Skin epidermis (tissue), 12 donors: ENCODE measurements at regions not wholly inside any gene's neighbourhood (a gene's known extent, or its start where the extent isn't known, plus 50 kb on each side); places are given as distances from the start of the nearest gene placed in this dataset.

Experiments used
- H3K27ac ChIP-seq, 21 experiments: fragments of 200-600 bp; sonication (generic) in 11 of 21; one replicate each; pipeline ENCODE4 v1.5.0; 2020; ENCODE audit warnings: mild to moderate bottlenecking in 3 of 21, inconsistent platforms in 2 of 21, moderate library complexity in 2 of 21
- H3K4me3 ChIP-seq, 7 experiments: fragments of 200-600 bp; sonication (generic) in 2 of 7; one replicate each; pipeline ENCODE4 v1.5.0; 2020; ENCODE audit warnings: inconsistent platforms in 2 of 7, mild to moderate bottlenecking in 2 of 7, moderate library complexity in 1 of 7

DNA sequence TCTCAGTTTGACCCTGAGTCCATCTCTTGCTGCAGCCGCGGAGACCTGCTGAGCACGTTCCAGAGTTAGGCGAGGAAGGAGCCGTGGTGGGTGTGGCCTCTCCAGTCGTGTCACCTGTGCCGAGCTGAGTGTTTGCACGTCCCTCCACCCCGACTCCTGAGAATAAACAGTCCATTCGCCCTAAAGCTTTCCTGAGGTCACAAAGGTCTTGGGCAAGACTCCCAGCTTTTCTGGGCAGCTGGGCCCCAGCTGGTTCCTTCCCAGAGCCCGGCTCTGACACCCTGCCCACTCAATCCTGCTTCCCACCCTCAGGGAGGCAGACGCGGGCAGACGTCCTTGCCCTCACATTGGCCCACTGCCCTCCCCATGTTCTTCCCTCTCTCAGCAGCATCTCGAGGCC, 142.2 kb downstream of the KCTD15 start:
- H3K4me3 ChIP-seq, result no peak overlapping the region
- H3K27ac ChIP-seq, result no peak overlapping the region

DNA sequence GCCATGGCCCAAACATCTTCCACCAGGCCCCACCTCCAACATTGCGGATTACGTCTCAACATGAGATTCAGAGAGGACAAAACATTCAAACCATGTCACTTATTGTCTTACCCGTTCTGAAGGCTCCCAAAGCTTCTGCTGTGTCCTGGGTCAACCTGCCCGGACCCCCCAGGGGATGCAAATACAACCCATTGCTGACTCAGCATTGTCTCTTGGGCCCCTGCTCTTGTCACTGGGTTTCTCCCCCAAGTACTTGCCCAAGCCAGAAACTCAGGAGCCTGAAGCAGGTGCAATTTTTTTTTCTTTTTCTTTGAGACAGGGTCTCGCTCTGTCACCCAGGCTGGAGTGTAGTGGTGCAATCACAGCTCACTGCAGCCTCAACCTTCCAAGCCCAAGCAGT, 144.5 kb downstream of the KCTD15 start:
- Histone ChIP-seq H3K4me3 (no peak overlapping the region), H3K27ac (no peak overlapping the region)

DNA sequence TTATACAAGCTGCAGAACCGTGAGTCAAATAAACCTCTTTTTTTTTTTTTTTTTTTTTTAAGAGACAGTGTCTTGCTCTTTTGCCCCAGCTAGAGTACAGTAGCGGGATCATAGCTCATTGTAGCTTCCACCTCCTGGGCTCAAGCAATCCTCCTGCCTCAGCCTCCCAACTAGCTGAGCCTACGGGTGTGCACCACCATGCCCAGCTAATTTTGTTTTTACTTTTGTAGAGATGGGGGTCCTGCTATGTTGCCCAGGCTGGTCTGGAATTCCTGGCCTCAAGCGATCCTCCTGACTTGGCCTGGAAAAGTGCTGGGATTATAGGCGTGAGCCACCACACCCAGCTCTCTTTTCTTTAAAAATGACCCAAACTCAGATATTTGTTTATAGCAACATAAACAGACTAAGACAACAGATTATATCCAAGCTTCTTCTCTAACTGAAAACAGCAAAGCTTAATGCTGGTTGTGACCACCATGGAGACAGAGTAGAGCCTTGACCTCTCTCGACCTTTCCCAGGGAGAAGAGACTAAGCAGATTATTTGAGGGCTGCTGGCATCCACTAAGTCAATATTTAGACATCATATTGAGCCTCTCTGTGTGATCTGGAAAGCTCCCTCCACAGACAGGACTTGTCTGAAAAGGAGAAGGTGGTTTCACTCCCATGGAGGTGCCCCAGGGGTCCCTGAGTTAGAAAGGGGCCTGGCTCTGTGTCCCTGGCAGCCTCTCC, 150.0 kb downstream of the KCTD15 start:
- Histone ChIP-seq H3K27ac (no peak overlapping the region), H3K4me3 (no peak overlapping the region)

DNA sequence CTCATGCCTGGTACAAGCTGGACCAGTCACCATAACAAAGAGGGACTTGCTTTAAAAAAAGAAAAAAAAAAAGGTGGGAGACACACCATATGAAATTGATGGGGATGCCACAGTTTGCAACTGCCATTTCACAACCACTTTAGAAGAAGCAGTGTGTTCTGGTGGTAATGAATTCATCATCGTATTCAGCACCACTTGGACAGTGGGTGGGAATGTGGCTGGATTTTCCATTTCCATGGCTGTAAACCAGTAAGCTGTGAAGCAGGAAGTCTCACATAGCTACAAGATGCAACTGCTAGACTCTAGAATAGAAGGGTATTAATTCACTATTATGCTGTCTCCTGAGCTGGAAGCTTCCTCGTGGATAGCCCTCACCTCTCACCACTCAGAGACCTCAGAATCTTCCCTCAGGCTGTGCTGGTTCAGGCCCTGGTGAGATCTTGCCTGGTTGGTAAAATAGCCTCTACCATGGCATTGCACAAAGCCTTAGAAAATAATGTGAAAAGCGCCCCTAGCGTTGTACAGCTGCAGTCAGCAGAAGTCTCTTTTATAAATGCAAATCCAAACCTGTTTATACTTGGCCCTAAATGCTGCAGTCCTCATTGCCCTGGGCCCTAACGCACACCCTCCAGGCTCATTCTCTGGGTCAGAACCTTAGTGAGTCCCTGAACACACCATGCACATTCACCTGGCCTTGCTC, 150.7 kb downstream of the KCTD15 start:
- no peak overlapping the region for H3K4me3 ChIP-seq
- H3K27ac ChIP-seq, result no peak overlapping the region

DNA sequence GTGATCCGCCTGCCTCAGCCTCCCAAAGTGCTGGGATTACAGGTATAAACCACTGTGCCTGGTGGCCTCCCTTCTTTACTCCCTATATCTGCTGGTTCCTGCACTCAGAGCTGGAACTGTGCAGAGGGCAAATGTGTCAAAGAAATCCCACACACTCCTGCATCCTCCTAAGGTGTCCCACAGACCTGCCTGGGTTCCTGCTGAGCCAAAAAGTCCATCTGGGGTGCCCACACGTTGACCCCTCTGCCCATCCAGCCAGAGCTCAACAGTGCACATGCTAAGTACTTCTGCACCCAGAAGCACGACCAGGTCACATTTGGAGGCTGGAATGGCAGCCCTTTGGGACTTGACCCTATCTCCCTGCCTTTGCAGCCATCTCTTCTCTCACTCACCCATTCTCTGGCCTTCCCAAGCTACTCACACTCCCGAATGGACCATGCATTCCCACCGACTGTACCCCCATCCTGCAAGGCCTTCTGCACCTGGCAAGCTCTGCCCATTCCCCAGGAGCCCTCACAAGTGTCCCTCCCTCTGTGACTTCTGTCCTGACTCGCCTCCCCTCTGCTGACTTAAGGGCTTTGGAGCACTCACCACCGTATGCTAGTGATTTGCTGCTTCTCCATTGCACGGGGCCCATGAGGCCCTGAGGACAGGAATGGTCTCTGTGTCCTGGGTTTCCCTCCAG, 152.1 kb downstream of the KCTD15 start:
- Histone ChIP-seq H3K27ac (no peak overlapping the region), H3K4me3 (no peak overlapping the region)

DNA sequence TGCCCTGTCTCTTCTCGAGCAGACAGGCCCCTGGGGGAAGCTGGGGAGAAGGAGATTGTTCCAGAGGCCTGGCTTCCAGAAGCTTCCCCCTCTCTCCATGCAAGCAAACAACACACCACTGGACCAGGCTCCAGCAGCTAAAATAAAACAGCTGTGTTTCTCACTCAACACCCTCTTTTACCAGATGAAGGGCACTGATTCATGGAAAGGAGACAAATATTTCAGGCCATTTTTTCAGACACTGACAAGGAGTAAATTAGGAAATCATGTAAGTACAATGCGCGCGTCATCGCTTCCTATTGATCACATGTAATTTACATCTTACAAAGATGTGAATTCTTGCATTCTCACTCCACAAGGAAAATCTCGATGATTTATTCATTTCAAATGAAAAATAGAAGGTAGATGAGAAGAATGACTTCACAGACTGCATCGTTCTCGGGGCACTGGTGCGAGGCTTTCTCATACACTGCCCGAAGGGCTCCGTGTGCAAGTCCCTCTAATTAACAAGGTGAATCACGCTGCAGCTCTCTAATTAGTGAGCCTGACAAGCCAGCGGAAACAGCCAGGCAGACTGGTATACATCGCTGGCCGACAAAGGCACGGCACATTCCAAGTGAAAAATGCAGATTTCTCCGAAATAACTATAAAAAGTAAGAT, 153.6 kb downstream of the KCTD15 start:
- Histone ChIP-seq H3K27ac (no peak overlapping the region), H3K4me3 (no peak overlapping the region)

DNA sequence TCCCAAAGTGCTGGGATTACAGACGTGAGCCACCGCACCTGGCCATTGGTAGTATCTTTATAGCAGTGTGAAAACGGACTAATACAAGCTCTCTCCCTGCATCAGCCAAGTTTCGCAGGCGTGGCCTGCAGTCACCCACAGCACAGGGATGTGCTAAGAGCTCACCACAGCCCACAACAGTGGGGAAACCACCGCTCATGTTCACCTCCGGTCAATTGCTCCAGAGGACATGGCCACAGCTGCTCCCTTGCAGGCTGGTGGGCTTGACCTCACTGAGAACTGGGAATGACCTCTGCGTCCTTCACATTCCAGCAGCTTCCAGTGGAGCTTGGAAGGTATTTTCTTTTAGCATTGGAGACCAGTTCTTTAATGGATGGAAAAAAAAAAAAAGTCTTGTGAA, 156.4 kb downstream of the KCTD15 start:
- Histone ChIP-seq H3K4me3 (no peak overlapping the region), H3K27ac (no peak overlapping the region)

DNA sequence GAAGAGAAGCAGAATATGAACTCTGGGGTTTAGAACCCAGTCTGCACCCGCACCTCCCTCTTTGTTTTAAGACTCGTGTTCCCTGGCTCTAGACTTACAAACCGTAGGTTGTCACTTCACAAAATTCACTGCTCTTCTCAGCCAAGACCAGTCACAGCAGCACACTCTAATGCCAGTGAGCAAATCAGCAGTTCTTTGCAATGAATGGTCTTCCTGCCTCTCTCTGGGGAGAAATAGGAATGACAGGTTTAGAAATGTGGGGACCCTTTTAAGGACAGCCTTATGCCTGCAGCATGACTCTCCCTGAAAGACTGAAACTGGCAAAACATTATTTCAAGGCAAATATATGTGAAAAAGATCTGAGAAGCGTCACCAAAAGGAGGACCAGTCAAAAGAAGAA, 156.9 kb downstream of the KCTD15 start:
- Histone ChIP-seq H3K4me3 (no peak overlapping the region), H3K27ac (no peak overlapping the region)

DNA sequence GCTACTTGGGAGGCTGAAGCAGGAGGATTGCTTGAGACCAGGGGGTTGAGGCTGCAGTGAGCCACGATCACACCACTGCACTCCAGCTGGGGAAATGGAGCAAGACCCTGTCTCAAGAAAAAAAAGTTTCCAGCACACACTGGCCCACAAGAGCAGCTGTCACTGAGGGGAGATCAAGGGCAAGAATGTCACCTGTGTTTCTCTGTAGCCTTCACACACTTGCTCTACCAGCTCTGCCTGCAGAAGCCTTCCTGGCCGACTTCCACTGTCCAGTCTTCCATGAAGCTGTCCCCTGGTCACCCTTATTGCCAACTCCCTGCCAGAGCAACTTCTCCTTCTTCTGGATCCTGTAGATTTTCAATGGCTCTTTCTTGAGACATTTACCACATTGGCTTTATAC, 158.0 kb downstream of the KCTD15 start:
- H3K27ac ChIP-seq, result no peak overlapping the region
- H3K4me3 ChIP-seq, result no peak overlapping the region

DNA sequence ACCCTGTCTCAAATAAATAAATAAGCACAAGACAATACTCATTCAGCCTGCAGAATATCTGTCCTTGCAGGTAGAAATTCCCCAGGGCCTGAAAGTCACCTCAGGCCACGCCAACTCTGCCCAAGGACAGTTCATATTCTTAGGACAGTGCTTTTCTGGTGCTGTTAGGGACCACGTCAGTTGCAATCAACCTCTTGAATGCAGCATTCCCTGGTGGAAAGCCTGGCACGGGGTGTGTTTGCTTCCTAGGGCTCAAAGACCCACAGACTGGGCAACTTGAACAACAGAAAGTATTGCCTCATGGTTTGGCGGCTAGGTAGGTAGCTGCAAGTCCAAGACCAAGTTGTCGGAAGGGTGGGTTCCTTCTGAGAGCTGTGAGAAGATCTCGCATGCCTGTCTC, 160.3 kb downstream of the KCTD15 start:
- H3K27ac ChIP-seq, result no peak overlapping the region
- H3K4me3 ChIP-seq, result no peak overlapping the region

DNA sequence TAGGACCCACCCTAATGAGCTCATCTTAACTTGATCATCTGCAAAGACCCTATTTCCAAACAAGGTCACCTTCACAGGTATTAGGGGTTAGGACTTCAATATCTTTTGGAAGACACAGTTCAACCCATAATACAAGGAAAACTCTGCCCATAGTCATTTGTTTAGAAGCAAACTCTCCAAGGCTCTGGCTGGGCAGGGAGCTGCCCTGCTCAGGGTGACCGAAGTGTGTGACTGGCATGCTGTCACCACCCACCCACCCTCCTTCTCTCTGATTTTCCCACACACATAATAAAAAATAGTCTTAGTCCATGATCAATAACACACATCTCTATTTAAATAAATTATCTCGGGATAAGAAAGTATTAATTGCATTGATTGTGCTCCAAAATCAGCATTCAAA, 161.1 kb downstream of the KCTD15 start:
- no peak overlapping the region for H3K27ac ChIP-seq
- H3K4me3 ChIP-seq, result no peak overlapping the region

DNA sequence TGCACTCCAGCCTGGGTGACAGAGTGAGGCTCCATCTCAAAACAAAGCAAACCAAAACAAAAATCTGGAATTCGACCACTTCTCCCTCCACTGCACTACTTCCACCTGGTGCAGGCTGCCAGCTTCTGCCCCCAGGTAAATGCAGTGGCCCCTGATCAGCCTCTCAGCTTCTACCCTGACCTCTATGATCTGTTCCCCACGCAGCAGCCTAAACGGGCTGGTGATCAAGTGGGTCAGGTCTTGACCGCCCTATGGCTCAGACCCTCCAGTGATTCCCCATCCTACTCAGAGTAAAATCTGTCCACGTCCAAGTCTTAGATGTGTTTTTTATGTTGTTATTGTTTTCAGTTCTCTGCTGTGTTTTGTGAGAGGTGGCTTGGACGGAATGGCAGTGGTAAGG, 163.9 kb downstream of the KCTD15 start:
- Histone ChIP-seq H3K27ac (no peak overlapping the region), H3K4me3 (no peak overlapping the region)

DNA sequence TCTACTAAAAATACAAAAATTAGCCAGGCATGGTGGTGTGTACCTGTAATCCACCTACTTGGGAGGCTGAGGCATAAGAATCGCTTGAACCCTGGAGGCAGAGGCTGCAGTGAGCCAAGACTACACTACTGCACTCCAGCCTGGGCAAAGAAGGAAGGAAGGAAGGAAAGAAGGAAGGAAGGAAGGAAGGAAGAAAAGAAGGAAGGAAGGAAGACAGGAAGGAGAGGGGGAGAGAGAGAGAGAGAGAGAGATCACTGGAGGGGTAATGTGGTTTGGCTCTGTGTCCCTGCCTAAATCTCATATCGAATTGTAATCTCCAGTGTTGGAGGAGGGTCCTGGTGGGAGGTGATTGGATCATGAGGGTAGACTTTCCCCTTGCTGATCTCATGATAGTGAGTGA, 165.5 kb downstream of the KCTD15 start:
- H3K27ac ChIP-seq, result no peak overlapping the region

DNA sequence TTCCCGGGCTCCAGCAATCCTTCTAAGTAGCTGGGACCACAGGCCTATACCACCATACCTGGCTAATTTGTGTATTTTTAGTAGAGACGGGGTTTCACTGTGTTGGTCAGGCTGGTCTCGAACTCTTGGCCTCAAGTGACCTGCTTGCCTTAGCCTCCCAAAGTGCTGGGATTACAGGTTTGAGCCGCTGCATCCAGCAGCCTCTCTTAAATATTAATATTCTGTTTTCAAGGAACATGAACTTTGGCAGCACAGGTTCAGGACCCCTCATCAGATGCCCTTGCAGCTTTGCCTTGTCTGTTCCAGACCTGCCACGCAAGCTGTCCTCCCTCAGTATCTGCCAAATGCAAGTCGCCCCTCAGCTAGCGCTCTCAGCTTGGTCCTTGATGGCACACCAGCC, 166.8 kb downstream of the KCTD15 start:
- no peak overlapping the region for H3K4me3 ChIP-seq
- no peak overlapping the region for H3K27ac ChIP-seq

More for the DNA sequence above, 165.5 kb downstream of the KCTD15 start:
- no peak overlapping the region for H3K4me3 ChIP-seq

DNA sequence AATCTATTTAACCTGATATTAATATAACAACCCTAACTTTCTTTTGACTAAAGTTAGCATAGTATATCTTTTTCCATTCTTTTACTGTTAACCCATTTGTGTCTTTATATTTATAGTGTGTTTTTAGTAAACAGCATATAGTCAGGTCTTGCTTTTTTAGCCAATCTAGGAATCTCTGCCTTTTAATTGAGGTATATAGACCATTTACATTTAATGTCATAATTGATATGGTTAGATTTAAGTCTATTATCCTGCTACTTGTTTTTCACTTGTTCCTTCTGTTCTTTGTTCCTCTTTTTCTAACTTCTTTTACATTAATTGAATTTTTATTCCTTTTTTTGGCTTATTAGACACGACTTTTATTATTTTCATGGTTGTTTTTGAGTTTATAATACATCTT, 174.4 kb downstream of the KCTD15 start:
- H3K4me3 ChIP-seq, result no peak overlapping the region
- no peak overlapping the region for H3K27ac ChIP-seq

DNA sequence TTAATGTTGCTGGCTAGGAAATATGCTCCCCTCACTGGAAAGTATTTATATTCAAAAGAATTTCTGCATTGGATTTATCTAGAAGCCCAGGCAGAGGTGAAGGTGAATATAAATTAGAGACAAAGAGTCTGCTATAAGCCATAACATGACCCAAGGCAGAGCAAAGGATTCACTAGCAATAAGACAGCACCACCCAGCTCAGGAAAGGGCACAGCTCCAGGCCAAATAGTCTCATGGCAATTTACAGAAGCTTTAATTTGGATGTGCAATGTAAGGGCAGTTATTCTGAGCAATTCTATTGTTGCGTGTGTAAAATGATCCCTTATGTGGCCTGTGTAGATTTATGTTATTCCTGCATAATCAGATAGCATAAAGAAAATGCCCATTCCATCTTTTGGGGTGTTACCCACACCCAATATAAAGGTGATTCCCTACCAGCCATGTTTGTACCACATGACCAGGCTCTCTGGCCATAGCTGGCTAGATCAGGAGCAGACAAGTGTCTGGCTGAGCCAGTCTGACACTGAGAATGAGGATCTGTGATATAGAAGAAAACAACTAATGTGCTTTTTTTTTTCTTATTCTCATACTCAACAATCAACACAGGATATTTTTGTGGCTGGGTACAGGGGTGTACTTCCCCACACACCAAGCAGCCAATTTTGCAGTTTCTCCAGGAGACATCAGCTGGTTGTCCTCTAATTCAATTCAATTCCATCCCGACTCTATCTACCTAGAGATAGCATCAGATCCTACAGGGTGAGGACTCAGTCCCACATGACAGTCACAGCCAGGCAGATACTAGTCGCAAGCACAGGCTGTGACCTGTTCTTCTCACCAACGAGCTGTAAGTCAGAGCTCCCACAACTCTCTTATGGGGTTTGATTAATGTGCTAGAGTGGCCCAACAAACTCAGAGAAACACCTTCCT, 181.4 kb downstream of the KCTD15 start:
- H3K27ac ChIP-seq, result no peak overlapping the region
- no peak overlapping the region for H3K4me3 ChIP-seq

DNA sequence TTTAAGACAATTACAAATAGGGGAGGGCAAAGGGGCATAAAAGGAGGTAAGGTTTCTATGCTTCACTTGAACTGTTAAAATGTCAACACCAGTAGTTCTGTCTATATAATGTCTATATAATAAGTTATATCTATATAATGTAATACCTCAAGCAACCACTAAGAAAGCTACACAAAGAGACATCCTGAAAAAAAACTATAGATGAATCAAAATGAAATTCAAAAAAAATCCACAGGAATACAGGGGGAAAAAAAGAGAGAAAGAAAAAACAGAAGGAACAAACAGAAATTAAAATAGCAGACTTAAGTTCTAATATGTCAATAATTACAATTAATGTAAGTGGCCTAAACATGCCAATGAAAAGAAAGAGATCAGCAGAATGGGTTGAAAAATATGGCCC, 186.0 kb downstream of the KCTD15 start:
- Histone ChIP-seq H3K4me3 (no peak overlapping the region), H3K27ac (no peak overlapping the region)

DNA sequence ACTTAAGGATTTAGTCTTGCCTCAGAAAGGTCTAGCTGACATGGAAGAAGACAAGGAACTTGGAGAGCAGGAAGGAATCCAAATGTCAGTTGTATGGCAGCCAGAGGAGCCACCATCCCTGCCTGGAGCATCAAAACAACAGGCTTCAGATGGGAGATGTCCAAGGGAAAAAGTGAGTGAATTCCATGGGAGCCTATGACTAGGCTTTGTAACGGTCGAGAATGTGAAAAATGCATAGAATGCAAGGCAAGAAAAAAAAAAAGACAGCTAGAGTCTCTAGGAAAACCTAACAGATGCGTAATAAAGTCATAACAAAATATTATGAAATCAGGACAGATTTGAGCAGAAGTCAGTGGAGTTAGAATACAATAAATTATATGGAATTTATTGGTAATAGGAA, 183.7 kb upstream of the LSM14A start:
- no peak overlapping the region for H3K4me3 ChIP-seq
- no peak overlapping the region for H3K27ac ChIP-seq

DNA sequence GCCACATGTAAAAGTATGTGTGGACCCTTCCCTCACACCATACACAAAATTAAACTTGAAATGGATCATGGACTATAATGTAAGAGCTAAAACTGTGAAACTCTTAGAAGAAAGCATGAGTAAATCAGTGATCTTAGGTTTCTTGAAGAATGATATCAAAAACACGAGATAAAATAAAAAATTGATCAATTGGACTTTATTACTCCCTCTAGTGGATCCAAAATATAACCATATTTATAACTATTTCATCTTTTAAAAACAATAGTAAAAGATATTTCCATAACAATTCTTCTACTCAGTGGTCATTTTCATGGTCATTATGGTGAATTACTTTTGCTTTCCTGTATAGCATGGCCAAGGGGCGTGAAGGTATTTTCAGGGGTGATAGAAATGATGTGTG, 174.6 kb upstream of the LSM14A start:
- Histone ChIP-seq H3K27ac (no peak overlapping the region), H3K4me3 (no peak overlapping the region)

DNA sequence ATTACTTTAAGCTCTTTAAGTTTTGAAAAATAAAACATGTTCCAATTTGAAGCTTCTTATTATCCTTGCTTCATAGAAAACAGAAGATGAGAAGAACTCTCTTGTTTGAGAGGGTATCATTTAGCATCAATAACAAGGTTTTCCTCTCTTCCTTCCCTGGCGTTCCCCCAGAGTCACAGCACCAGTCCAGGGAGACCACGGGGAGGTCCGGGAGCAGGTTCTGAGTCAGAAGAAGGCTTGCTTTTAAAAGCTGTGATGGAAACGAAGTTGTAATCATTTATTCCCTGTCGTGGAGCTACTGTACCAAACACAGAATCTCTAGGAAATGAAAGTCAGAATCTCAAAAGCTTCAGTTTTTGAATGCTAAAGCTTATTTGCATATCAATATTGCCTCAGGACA, 174.0 kb upstream of the LSM14A start:
- Histone ChIP-seq H3K27ac (no peak overlapping the region), H3K4me3 (no peak overlapping the region)
